Small intestine (tissue), 7 donors: ENCODE measurements at regions not wholly inside any gene's neighbourhood (a gene's known extent, or its start where the extent isn't known, plus 50 kb on each side); places are given as distances from the start of the nearest gene placed in this dataset.

Experiments used
- DNase-seq, 2 donors: peaks; one replicate each; pipeline versions ENCODE4 v3.0.0 to v3.0.0-alpha.2; 2013
- FAIRE-seq: peaks from 2 replicates; lab custom pipeline; 2012; peaks lifted over from hg19 to GRCh38; lab: Jason Lieb, UNC
- H3K27ac ChIP-seq, 3 donors: one replicate each; pipeline ENCODE4 v1.5.1; 2013; ENCODE audit warnings: low read length in 2 of 3, mild to moderate bottlenecking in 2 of 3, control low read depth in 1 of 3, inconsistent platforms in 1 of 3, low read depth in 1 of 3, moderate library complexity in 1 of 3
- H3K27me3 ChIP-seq, 3 donors: one replicate each; pipeline ENCODE4 v1.6.1; 2013; ENCODE audit warnings: low read length in 3 of 3, inconsistent platforms in 1 of 3; ENCODE audit not compliant: control insufficient read depth in 3 of 3, insufficient read depth in 3 of 3
- H3K36me3 ChIP-seq, 3 donors: one replicate each; pipeline ENCODE4 v1.6.1; 2013; ENCODE audit warnings: low read length in 3 of 3, inconsistent platforms in 1 of 3, low read depth in 1 of 3, mild to moderate bottlenecking in 1 of 3, moderate library complexity in 1 of 3; ENCODE audit not compliant: control insufficient read depth in 3 of 3, insufficient read depth in 2 of 3
- H3K4me1 ChIP-seq, 3 donors: one replicate each; pipeline ENCODE4 v1.6.1; 2013; ENCODE audit warnings: low read length in 2 of 3, inconsistent platforms in 1 of 3, low read depth in 1 of 3, mild to moderate bottlenecking in 1 of 3, moderate library complexity in 1 of 3; ENCODE audit not compliant: control insufficient read depth in 3 of 3, insufficient read depth in 2 of 3
- H3K4me3 ChIP-seq, 3 donors: one replicate each; pipeline ENCODE4 v1.5.1; 2013; ENCODE audit warnings: low read length in 3 of 3, control low read depth in 1 of 3, inconsistent platforms in 1 of 3, low read depth in 1 of 3, mild to moderate bottlenecking in 1 of 3, moderate library complexity in 1 of 3
- H3K9me3 ChIP-seq, 2 donors: one replicate each; pipeline ENCODE4 v1.6.1; 2013; ENCODE audit warnings: low read depth in 1 of 2, low read length in 1 of 2; ENCODE audit not compliant: control insufficient read depth in 2 of 2, insufficient read depth in 1 of 2
- WGBS, 3 donors: extraction: QIAGEN DNeasy Blood & Tissue Kit; methylation state at CpG; one replicate each; pipeline ENCODE4 v1.1.7; 2013; 5-methylcytosine and 5-hydroxymethylcytosine counted together
- donor health status: healthy with polysubstance abuse.
- donor health status: control.
- donor health status: control.
- donor health status: Bipolar disorder and iron deficiency.
- donor health status: healthy.

DNA sequence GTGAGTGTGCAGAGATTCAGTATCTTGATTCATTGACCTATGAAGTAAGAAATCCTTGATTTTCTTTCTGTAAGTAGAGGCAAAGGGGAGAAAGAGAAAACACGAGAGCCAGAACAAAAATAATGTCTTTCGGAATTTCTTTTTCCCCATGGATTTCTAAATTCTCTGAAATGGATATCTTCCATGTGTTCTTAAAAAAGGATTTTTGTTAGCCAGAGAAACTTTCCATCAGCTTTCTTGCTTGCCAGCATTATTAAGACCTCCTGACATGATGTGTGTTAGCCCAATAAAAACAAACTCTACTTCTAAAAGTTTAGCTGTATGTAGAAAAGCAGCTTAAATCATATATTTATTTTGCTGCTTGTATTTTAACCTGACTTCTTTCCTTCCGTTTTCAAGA lies 122.3 kb upstream of the AADACL2 start:
- Histone ChIP-seq H3K27ac (no peak overlapping the region), H3K36me3 (no peaks in the 10 kb centered on the region), H3K9me3 (peaks cover 0 to 3% of the 10 kb centered on the region in 2 donors), H3K4me3 (no peak overlapping the region), H3K27me3 (no peaks in the 10 kb centered on the region), H3K4me1 (no peaks in the 10 kb centered on the region)
- 83 to 92% (median 92%) methylated on average over 3 of the region's 3 CpGs for WGBS, 3 donors
- FAIRE-seq (no peak), DNase-seq (no peak)

DNA sequence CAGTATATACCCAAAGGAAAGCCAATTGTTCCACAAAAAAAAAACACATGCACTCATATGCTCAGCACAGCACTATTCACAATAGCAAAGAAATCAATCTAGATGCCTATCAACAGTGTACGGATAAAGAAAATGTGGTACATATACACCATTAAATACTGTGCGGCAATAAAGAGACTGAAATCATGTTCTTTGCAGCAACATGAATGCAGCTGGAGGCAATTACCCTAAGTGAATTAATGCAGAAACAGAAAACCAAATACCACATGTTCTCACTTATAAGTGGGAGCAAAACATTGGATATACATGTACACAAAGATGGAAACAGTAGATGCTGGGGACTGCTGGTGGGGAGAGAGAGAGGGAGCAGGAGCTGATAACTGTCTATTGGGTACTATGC lies 124.2 kb upstream of the AADACL2 start:
- Histone ChIP-seq H3K4me1 (no peaks in the 10 kb centered on the region), H3K36me3 (no peaks in the 10 kb centered on the region), H3K27ac (no peak overlapping the region), H3K27me3 (no peaks in the 10 kb centered on the region), H3K9me3 (peaks cover 0 to 3% of the 10 kb centered on the region in 2 donors), H3K4me3 (no peak overlapping the region)
- DNase-seq = no peak
- WGBS, 3 donors = 95 to 97% (median 96%) methylated on average over 2 of the region's 2 CpGs
- no peak for FAIRE-seq

DNA sequence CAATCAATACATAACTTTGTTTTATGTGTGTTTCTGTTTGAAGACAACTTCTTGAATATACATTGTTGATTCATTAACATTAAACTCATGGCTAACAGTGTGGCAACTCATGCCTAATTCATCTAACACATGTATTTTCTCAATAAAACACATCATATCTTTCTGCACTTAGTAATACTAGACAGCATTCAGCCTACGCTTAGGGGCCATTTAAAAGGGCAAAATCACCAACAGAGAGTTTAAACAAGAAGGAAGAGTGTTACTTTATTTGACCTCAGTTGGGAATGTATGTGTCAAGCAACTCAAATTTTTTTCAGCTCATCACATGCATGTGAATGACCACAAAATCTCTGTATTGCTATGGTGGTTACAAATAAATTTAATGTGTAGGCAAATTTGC lies 128.8 kb upstream of the AADACL2 start:
- Histone ChIP-seq H3K27me3 (no peaks in the 10 kb centered on the region), H3K36me3 (no peaks in the 10 kb centered on the region), H3K27ac (no peak overlapping the region), H3K9me3 (no peaks in the 10 kb centered on the region), H3K4me1 (no peaks in the 10 kb centered on the region), H3K4me3 (no peak overlapping the region)
- 78 to 95% (median 87%) methylated on average over 1 of the region's 1 CpG for WGBS, 3 donors
- no peak for FAIRE-seq
- DNase-seq = no peak

DNA sequence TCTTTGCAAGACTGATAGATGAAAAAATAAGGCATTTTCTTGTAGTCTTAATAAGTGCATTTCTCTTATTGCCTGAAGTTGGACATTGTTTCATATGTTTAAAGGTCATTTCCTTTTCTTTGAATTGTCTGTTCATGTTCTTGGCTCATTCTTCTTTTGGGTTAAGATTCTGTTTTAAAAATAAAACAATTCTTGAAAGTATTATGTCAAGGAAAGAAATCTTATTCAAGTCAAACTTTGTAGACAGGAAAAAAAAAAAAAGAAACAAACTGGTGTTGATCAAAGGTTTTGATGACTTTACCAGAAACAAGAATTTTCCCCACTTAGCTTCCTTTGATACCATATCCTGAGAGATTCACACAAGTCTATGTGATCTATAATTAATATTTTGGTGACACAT lies 132.9 kb upstream of the AADACL2 start:
- H3K9me3 ChIP-seq = no peaks in the 10 kb centered on the region
- FAIRE-seq (no peak), DNase-seq (no peak)
- peaks cover 0 to 5% (median 0%) of the 10 kb centered on the region in 3 donors for H3K4me1 ChIP-seq
- no peak overlapping the region for H3K4me3 ChIP-seq
- no peaks in the 10 kb centered on the region for H3K27me3 ChIP-seq
- H3K36me3 ChIP-seq = no peaks in the 10 kb centered on the region
- H3K27ac ChIP-seq = no peak overlapping the region

DNA sequence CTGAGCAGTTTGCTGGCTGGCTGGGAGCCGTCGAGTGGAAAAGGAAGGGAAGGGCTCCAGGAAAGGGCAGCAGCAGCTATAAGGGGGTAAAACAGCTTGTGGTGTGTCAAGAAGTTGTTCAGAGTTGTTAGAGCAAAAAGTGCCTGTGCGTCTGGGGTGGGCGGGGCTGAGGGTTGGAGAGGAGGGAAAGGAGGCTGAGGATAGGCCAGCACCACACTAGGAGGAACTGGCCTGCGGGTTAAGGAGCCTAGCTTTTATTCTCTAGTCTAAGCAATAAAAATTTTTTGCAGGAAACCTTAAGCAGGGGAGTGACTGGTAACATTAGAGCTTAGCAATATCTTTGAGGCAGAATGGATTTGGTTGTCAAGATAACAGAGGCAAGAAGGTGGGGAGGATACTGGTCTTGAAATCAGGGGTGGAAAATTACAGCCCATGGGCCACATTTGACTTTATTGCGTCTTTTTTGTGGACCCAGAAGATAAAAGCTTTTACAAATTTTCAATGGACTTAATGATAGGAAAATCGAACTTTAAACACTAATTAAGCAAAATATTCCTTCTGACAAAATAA lies 134.5 kb upstream of the AADACL2 start:
- Histone ChIP-seq H3K9me3 (no peaks in the 10 kb centered on the region), H3K4me1 (peaks cover 0 to 5% (median 0%) of the 10 kb centered on the region in 3 donors), H3K36me3 (no peaks in the 10 kb centered on the region), H3K4me3 (no peak overlapping the region), H3K27ac (no peak overlapping the region), H3K27me3 (no peaks in the 10 kb centered on the region)
- 85% methylated on average over 7 of the region's 7 CpGs for WGBS, 3 donors
- DNase-seq (no peak), FAIRE-seq (no peak)

DNA sequence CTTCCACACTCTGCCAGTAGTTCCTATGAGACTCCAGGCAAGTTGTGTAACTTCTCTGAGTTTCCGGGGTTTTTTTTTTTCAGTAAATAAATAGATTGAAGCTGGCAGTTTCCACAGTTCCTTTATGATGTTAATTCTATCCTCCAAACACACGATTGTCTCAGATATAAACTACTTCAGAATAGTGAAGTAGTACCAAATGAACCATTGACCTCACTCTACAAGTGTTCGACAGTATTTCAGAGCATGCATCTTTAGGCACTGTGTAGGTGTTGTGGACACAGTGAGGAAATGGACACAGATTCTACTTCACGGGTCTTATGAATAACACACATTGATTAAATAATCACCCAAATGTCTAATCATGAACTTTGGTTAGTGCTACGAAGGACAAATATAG lies 136.1 kb upstream of the IGSF10 start:
- FAIRE-seq = no peak
- H3K9me3 ChIP-seq = no peaks in the 10 kb centered on the region
- no peak overlapping the region for H3K27ac ChIP-seq
- peaks cover 0 to 6% (median 5%) of the 10 kb centered on the region in 3 donors for H3K4me1 ChIP-seq
- no peak overlapping the region for H3K4me3 ChIP-seq
- H3K36me3 ChIP-seq = no peaks in the 10 kb centered on the region
- no peak for DNase-seq
- WGBS, 3 donors = 57 to 66% (median 65%) methylated on average over 5 of the region's 5 CpGs
- no peaks in the 10 kb centered on the region for H3K27me3 ChIP-seq

DNA sequence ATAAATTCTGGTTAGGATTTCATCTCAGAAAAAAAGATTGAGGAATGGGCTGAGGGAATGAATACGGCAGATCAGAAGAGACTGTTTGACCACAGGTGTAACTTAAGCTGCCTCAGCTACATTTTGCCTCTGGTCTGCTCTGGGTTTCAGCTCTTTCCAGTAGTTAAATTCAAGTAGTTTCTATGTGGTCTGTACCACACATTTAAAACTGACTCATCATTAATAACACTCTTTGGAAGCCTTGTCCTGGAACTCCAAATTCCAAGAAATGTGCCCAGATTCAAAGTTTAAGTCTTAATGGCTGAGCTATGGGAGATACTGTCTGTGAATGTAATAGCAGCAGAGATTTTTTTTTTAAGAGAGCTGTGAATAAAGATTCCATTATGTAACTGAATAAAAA lies 133.1 kb upstream of the IGSF10 start:
- no peaks in the 10 kb centered on the region for H3K36me3 ChIP-seq
- WGBS, 3 donors = 86 to 100% (median 92%) methylated on average over 1 of the region's 1 CpG
- H3K4me1 ChIP-seq = peaks cover 0 to 7% (median 5%) of the 10 kb centered on the region in 3 donors
- no peaks in the 10 kb centered on the region for H3K27me3 ChIP-seq
- no peaks in the 10 kb centered on the region for H3K9me3 ChIP-seq
- H3K4me3 ChIP-seq = no peak overlapping the region
- DNase-seq (no peak), FAIRE-seq (no peak)
- H3K27ac ChIP-seq = no peak overlapping the region

DNA sequence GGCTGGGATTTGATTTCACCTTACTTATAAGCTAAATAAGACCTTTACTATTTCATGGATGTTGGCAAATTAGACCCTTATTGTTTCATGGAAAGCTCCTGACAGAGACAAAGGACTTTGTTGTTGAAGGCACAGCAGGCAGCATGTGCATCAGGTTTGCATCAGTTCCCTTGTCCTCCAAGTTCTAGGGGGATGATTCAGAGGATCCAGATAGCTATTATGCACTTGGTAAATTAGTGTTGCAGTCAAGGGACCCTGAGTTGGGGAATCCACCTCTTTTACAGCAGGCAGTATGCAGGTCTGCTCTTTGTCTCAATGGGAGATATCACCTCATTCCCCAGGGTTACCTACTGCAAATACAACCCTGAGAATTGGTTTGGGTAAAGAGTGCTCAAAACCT lies 131.4 kb upstream of the IGSF10 start:
- peaks cover 0 to 7% (median 4%) of the 10 kb centered on the region in 3 donors for H3K4me1 ChIP-seq
- no peaks in the 10 kb centered on the region for H3K9me3 ChIP-seq
- H3K27ac ChIP-seq = no peak overlapping the region
- no peaks in the 10 kb centered on the region for H3K27me3 ChIP-seq
- no peak for FAIRE-seq
- no peak overlapping the region for H3K4me3 ChIP-seq
- no peaks in the 10 kb centered on the region for H3K36me3 ChIP-seq
- no peak for DNase-seq

DNA sequence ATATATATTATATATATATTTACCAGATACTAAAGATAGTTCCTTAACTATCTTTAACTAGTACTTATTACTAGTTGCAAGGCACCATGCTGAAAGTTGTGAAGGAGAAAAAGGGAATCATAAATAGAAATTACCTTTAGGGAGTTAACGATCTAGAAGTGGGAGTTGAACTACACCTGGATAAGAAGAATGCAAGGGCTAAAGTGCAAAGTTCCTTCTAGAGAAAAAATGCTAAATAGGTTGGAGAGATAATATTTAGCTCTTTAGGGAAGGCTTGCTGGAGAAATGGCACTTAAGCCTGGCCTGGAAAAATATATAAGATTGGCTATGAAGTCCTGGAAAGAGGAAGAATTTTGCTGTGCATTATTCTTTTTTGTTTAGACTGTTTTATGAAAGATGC lies 130.6 kb upstream of the IGSF10 start:
- 16 to 60% (median 36%) methylated on average over 1 of the region's 1 CpG for WGBS, 3 donors
- FAIRE-seq = no peak
- H3K9me3 ChIP-seq = no peaks in the 10 kb centered on the region
- no peaks in the 10 kb centered on the region for H3K36me3 ChIP-seq
- no peak overlapping the region for H3K27ac ChIP-seq
- no peaks in the 10 kb centered on the region for H3K27me3 ChIP-seq
- H3K4me1 ChIP-seq = peaks cover 0 to 7% (median 0%) of the 10 kb centered on the region in 3 donors
- DNase-seq = peak; percentile 61 to 75
- H3K4me3 ChIP-seq = no peak overlapping the region
